ENCODE measurements at regions not wholly inside any gene's neighbourhood (a gene's known extent, or its start where the extent isn't known, plus 50 kb on each side); places are given as distances from the start of the nearest gene placed in this dataset.

- TF ChIP-seq POLR2AphosphoS5 (IDR thresholded peaks at IDR 0.05; ENCODE audit: insufficient read depth in 1 of 2, low read depth in 1 of 2) (no peak), CTCF (IDR thresholded peaks at IDR 0.05) (no peak), POLR2A (IDR thresholded peaks at IDR 0.05) (no peak)
These were observed 230.3 kb upstream of the PRICKLE1 start for GRCh38 chr12:42819846-42820245.

All from vagina (tissue), 2 donors.